ENCODE measurements at regions not wholly inside any gene's neighbourhood (a gene's known extent, or its start where the extent isn't known, plus 50 kb on each side); places are given as distances from the start of the nearest gene placed in this dataset.

- TF ChIP-seq EZH2 (IDR thresholded peaks at IDR 0.05; ENCODE audit: low read depth) (no peak), CTCF (conservative IDR thresholded peaks at IDR 0.05) (no peak)
Measured at GRCh38 chr9:32706725-32707100, 71.2 kb upstream of the TAF1L start.

Data from PC-9 (cell line).